HAP-1 (cell line): ENCODE measurements at regions not wholly inside any gene's neighbourhood (a gene's known extent, or its start where the extent isn't known, plus 50 kb on each side); places are given as distances from the start of the nearest gene placed in this dataset.
A peak's percentile ranks its signal among the peaks of the same experiment; 100 is the strongest.
"Not testable (repeated sequence)": the region's sequence is repeated elsewhere in the genome, so short reads cannot be mapped to it uniquely, and the experiment has no call there.

Experiments
- DNase-seq, 2 experiments: peaks; one replicate each; pipeline ENCODE4 v3.0.0-alpha.2; 2016 to 2020; ENCODE audit warnings: low spot score in 2 of 2
- H3K27me3 ChIP-seq: fragments of 250-450 bp; sonication (Bioruptor Pico); 2 replicates; pipeline ENCODE4 v1.5.1; 2020; ENCODE audit warnings: low read depth, mild to moderate bottlenecking, moderate library complexity
- H3K36me3 ChIP-seq: fragments of 250-450 bp; sonication (Bioruptor Pico); replicated peaks from 2 replicates; pipeline ENCODE4 v1.5.1; 2020; ENCODE audit warnings: mild to moderate bottlenecking
- H3K4me1 ChIP-seq: fragments of 250-450 bp; sonication (Bioruptor Pico); 2 replicates; pipeline ENCODE4 v1.5.1; 2020; ENCODE audit warnings: mild to moderate bottlenecking
- H3K4me3 ChIP-seq: fragments of 250-450 bp; sonication (Bioruptor Pico); 2 replicates; pipeline ENCODE4 v1.5.1; 2020; ENCODE audit warnings: mild to moderate bottlenecking, moderate library complexity
- H3K9me3 ChIP-seq: fragments of 250-450 bp; sonication (Bioruptor Pico); 2 replicates; pipeline ENCODE4 v1.5.1; 2020; ENCODE audit warnings: mild to moderate bottlenecking, moderate library complexity
- in situ Hi-C: fragments of 300-500 bp; cut with MboI; formaldehyde crosslinking; loops from 3 replicates; pipeline ENCODE4 v1.14.3; 2020; ENCODE audit warnings: low sequenced_read_pairs, inconsistent platforms, mixed read lengths

GRCh38 chr4:66034262-66034661 lies 364.0 kb upstream of the EPHA5 start:
- Histone ChIP-seq H3K4me1 (no peaks in the 10 kb centered on the region), H3K36me3 (no peaks in the 10 kb centered on the region), H3K9me3 (no peaks in the 10 kb centered on the region), H3K4me3 (no peak overlapping the region), H3K27me3 (no peaks in the 10 kb centered on the region)
- in situ Hi-C loops, result no loop called here
- no peak for DNase-seq

- no peak for DNase-seq
- Histone ChIP-seq H3K4me3 (no peak overlapping the region), H3K27me3 (no peaks in the 10 kb centered on the region), H3K4me1 (no peaks in the 10 kb centered on the region), H3K36me3 (no peaks in the 10 kb centered on the region), H3K9me3 (no peaks in the 10 kb centered on the region)
- in situ Hi-C loops, result no loop called here
Measured at GRCh38 chr4:66032571-66032970, 362.3 kb upstream of the EPHA5 start.

- DNase-seq, result no peak
- H3K4me1 ChIP-seq, result no peaks in the 10 kb centered on the region
- in situ Hi-C loops, result no loop called here
- H3K27me3 ChIP-seq, result no peaks in the 10 kb centered on the region
- no peaks in the 10 kb centered on the region for H3K36me3 ChIP-seq
- H3K4me3 ChIP-seq, result no peak overlapping the region
- no peaks in the 10 kb centered on the region for H3K9me3 ChIP-seq
Measured at GRCh38 chr4:66028668-66029067, 358.4 kb upstream of the EPHA5 start.

GRCh38 chr4:66023061-66023460 lies 352.8 kb upstream of the EPHA5 start:
- Histone ChIP-seq H3K4me1 (no peaks in the 10 kb centered on the region), H3K36me3 (no peaks in the 10 kb centered on the region), H3K9me3 (no peaks in the 10 kb centered on the region), H3K27me3 (no peaks in the 10 kb centered on the region), H3K4me3 (no peak overlapping the region)
- DNase-seq, result no peak
- in situ Hi-C loops, result no loop called here

- H3K4me1 ChIP-seq, result no peaks in the 10 kb centered on the region
- no peaks in the 10 kb centered on the region for H3K27me3 ChIP-seq
- no peak for DNase-seq
- H3K9me3 ChIP-seq, result no peaks in the 10 kb centered on the region; the same call in 1 of the 2 replicates
- in situ Hi-C loops, result no loop called here
- no peak overlapping the region for H3K4me3 ChIP-seq
- no peaks in the 10 kb centered on the region for H3K36me3 ChIP-seq
Measured at GRCh38 chr4:66017671-66018070, 347.4 kb upstream of the EPHA5 start.

GRCh38 chr4:66016240-66016639 lies 346.0 kb upstream of the EPHA5 start:
- H3K27me3 ChIP-seq, result no peaks in the 10 kb centered on the region
- DNase-seq, result no peak
- H3K4me3 ChIP-seq, result no peak overlapping the region
- H3K9me3 ChIP-seq, result no peaks in the 10 kb centered on the region; the same call in 1 of the 2 replicates
- no peaks in the 10 kb centered on the region for H3K4me1 ChIP-seq
- H3K36me3 ChIP-seq, result no peaks in the 10 kb centered on the region
- in situ Hi-C loops, result no loop called here

- Histone ChIP-seq H3K9me3 (peaks cover 8% of the 10 kb centered on the region; the same call in 1 of the 2 replicates), H3K4me3 (no peak overlapping the region), H3K4me1 (no peaks in the 10 kb centered on the region), H3K27me3 (no peaks in the 10 kb centered on the region), H3K36me3 (no peaks in the 10 kb centered on the region)
- DNase-seq, result no peak
- in situ Hi-C loops, result no loop called here
Measured at GRCh38 chr4:66014146-66014765, 344.0 kb upstream of the EPHA5 start.

GRCh38 chr4:66000510-66001117 lies 330.3 kb upstream of the EPHA5 start:
- no peak overlapping the region for H3K4me3 ChIP-seq
- H3K4me1 ChIP-seq, result no peaks in the 10 kb centered on the region
- DNase-seq, result no peak
- H3K27me3 ChIP-seq, result no peaks in the 10 kb centered on the region
- in situ Hi-C loops, result no loop called here
- no peaks in the 10 kb centered on the region; the same call in 1 of the 2 replicates for H3K9me3 ChIP-seq
- no peaks in the 10 kb centered on the region for H3K36me3 ChIP-seq

- Histone ChIP-seq H3K36me3 (no peaks in the 10 kb centered on the region), H3K4me3 (no peak overlapping the region), H3K4me1 (no peaks in the 10 kb centered on the region), H3K9me3 (no peaks in the 10 kb centered on the region; the same call in 1 of the 2 replicates), H3K27me3 (no peaks in the 10 kb centered on the region)
- DNase-seq, result no peak
- in situ Hi-C loops, result no loop called here
Measured at GRCh38 chr4:65999518-65999871, 329.2 kb upstream of the EPHA5 start.

- in situ Hi-C loops, H3K4me3 ChIP-seq, H3K9me3 ChIP-seq, H3K36me3 ChIP-seq, H3K27me3 ChIP-seq, H3K4me1 ChIP-seq: not testable (repeated sequence)
- peak in 1 of 2 experiments; percentile 26 for DNase-seq
Measured at GRCh38 chr4:65998807-65999517, 328.7 kb upstream of the EPHA5 start.

GRCh38 chr4:65983061-65983460 lies 312.8 kb upstream of the EPHA5 start:
- no peak for DNase-seq
- H3K4me3 ChIP-seq, result no peak overlapping the region
- no peaks in the 10 kb centered on the region for H3K27me3 ChIP-seq
- in situ Hi-C loops, result no loop called here
- H3K4me1 ChIP-seq, result no peaks in the 10 kb centered on the region
- H3K9me3 ChIP-seq, result 0 out of 2 replicates have a peak, but pooled peaks cover 3% of the 10 kb centered on the region
- no peaks in the 10 kb centered on the region for H3K36me3 ChIP-seq

- Histone ChIP-seq H3K4me3 (no peak overlapping the region), H3K9me3 (no peaks in the 10 kb centered on the region), H3K27me3 (no peaks in the 10 kb centered on the region), H3K4me1 (no peaks in the 10 kb centered on the region), H3K36me3 (no peaks in the 10 kb centered on the region)
- DNase-seq, result no peak
- in situ Hi-C loops, result no loop called here
Measured at GRCh38 chr4:65976287-65976686, 306.0 kb upstream of the EPHA5 start.

- in situ Hi-C loops, result no loop called here
- Histone ChIP-seq H3K4me3 (no peak overlapping the region), H3K27me3 (no peaks in the 10 kb centered on the region), H3K9me3 (no peaks in the 10 kb centered on the region), H3K36me3 (no peaks in the 10 kb centered on the region), H3K4me1 (peaks cover 14% of the 10 kb centered on the region)
- DNase-seq, result no peak
Measured at GRCh38 chr4:65973186-65973585, 302.9 kb upstream of the EPHA5 start.

- H3K27me3 ChIP-seq, result no peaks in the 10 kb centered on the region
- peaks cover 15% of the 10 kb centered on the region for H3K4me1 ChIP-seq
- no peaks in the 10 kb centered on the region for H3K36me3 ChIP-seq
- H3K4me3 ChIP-seq, result no peak overlapping the region
- DNase-seq, result no peak
- no peaks in the 10 kb centered on the region for H3K9me3 ChIP-seq
- in situ Hi-C loops, result no loop called here
Measured at GRCh38 chr4:65971686-65972085, 301.4 kb upstream of the EPHA5 start.
